Mesothelial cell of epicardium (in vitro differentiated cells): ENCODE measurements at regions not wholly inside any gene's neighbourhood (a gene's known extent, or its start where the extent isn't known, plus 50 kb on each side); places are given as distances from the start of the nearest gene placed in this dataset.

ENCODE experiments used
- DNase-seq, 2 experiments: peaks; one replicate each; pipeline ENCODE4 v3.0.0; 2021; ENCODE audit warnings: low spot score in 2 of 2; ENCODE audit not compliant: unreplicated experiment in 2 of 2
- H3K27ac Mint-ChIP-seq: 2 replicates; pipeline ENCODE4 v1.8.0; 2021; ENCODE audit warnings: mixed read lengths
- H3K27me3 Mint-ChIP-seq: 2 replicates; pipeline ENCODE4 v1.8.0; 2021; ENCODE audit warnings: low read depth, mixed read lengths
- H3K36me3 Mint-ChIP-seq: 2 replicates; pipeline ENCODE4 v1.8.0; 2021; ENCODE audit warnings: mixed read lengths
- H3K4me1 Mint-ChIP-seq: 2 replicates; pipeline ENCODE4 v1.8.0; 2021; ENCODE audit warnings: mixed read lengths
- H3K4me3 Mint-ChIP-seq: 2 replicates; pipeline ENCODE4 v1.8.0; 2021; ENCODE audit warnings: mild to moderate bottlenecking, moderate library complexity, mixed read lengths
- H3K9me3 Mint-ChIP-seq: 2 replicates; pipeline ENCODE4 v1.8.0; 2021; ENCODE audit warnings: mixed read lengths
- TF ChIP-seq, protein P1 (sequence below): fragments of 200-600 bp; sonication (generic); IDR thresholded peaks from one replicate; pipeline ENCODE4 v1.5.0; 2021; ENCODE audit warnings: antibody characterized with exemption; ENCODE audit not compliant: unreplicated experiment

DNA sequence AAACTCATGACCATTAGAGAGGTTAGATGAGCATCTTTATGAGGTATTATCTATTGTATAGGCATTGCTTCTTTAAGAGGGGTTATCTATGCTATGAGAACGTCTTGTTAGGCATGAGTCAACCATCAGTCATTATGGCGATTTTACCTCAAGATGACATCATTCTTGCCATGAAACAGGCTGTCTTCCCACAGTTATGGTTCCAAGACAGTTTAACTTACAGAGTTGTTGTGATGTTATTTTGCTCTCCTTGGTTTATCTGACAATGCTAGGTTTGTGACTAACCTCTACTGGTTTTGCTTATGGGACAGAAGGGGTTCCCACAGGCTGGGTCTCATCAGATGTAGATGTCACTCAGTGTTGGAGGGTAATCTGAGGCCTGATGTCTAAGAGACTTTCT is 1864.7 kb upstream of the ACO1 start:
- no peaks in the 10 kb centered on the region for H3K36me3 Mint-ChIP-seq
- H3K27ac Mint-ChIP-seq, result no peak overlapping the region
- no peak overlapping the region for H3K4me3 Mint-ChIP-seq
- peaks cover 5% of the 10 kb centered on the region for H3K27me3 Mint-ChIP-seq
- H3K4me1 Mint-ChIP-seq, result no peaks in the 10 kb centered on the region
- TF ChIP-seq, protein P1, sequence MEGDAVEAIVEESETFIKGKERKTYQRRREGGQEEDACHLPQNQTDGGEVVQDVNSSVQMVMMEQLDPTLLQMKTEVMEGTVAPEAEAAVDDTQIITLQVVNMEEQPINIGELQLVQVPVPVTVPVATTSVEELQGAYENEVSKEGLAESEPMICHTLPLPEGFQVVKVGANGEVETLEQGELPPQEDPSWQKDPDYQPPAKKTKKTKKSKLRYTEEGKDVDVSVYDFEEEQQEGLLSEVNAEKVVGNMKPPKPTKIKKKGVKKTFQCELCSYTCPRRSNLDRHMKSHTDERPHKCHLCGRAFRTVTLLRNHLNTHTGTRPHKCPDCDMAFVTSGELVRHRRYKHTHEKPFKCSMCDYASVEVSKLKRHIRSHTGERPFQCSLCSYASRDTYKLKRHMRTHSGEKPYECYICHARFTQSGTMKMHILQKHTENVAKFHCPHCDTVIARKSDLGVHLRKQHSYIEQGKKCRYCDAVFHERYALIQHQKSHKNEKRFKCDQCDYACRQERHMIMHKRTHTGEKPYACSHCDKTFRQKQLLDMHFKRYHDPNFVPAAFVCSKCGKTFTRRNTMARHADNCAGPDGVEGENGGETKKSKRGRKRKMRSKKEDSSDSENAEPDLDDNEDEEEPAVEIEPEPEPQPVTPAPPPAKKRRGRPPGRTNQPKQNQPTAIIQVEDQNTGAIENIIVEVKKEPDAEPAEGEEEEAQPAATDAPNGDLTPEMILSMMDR, result no peak
- DNase-seq, result no peak
- H3K9me3 Mint-ChIP-seq, result peaks cover 1% of the 10 kb centered on the region

DNA sequence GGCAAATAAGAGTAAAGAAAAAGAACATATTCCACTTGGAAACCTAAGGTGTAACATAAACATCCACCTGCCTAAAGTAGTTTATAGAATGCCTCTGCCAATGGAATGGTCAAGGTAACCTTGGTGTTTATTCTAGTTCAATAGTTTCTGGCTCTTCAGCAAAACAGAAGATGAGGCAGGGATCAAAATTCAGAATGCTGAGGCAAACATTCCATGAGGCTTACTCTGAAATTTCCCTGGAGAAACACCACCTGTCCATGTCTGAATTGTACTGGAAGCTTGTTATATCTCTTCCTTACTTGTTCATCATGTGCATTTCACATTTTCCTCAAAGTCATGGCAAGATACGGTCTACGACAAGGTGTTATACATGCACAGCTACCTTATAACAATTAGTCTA is 1862.4 kb upstream of the ACO1 start:
- H3K4me3 Mint-ChIP-seq, result no peak overlapping the region
- peaks cover 11% of the 10 kb centered on the region for H3K27me3 Mint-ChIP-seq
- no peak for DNase-seq
- TF ChIP-seq, protein P1, result no peak
- H3K36me3 Mint-ChIP-seq, result no peaks in the 10 kb centered on the region
- no peaks in the 10 kb centered on the region for H3K9me3 Mint-ChIP-seq
- no peaks in the 10 kb centered on the region for H3K4me1 Mint-ChIP-seq
- H3K27ac Mint-ChIP-seq, result no peak overlapping the region

DNA sequence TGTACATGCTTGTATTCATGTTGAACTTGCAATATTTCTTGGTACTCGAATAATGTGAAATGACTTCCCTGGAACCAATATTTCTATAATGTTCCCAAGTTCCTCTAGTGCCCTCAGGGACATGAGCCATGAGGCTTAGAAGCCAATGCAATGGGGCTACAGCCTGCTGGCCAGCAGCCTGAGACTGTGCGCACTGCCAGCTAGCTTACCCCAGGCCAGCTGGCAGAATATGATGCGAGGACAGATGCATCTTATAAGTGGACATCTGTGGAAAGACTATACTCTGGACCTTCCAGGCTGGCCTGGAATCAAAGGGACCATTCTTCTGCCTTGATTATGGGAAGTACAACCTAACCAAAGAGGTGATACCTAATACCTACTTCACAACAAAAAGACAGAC is 1862.0 kb upstream of the ACO1 start:
- no peak for DNase-seq
- H3K27me3 Mint-ChIP-seq, result peaks cover 14% of the 10 kb centered on the region
- TF ChIP-seq, protein P1, result no peak
- H3K4me1 Mint-ChIP-seq, result no peaks in the 10 kb centered on the region
- no peaks in the 10 kb centered on the region for H3K9me3 Mint-ChIP-seq
- H3K4me3 Mint-ChIP-seq, result no peak overlapping the region
- H3K27ac Mint-ChIP-seq, result no peak overlapping the region
- no peaks in the 10 kb centered on the region for H3K36me3 Mint-ChIP-seq

DNA sequence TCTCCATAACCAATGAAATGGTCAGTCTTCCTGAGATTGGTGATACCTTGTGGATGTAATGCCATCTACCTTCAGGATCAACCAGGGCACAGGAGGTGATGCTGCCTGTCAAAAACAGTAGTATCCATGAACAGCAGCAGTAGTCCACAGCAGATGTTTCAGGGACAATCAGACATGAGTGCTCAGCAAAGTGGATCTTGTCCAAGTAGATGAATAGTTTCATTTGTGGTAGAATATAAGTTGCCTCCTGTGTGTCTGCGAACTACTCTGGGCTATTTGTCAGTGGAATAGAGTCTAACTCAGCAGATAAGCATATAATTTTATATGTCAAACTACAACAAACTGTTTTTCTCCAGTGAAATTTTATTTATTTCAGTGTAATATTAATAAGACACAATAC is 1860.1 kb upstream of the ACO1 start:
- Mint-ChIP-seq H3K4me1 (no peaks in the 10 kb centered on the region), H3K36me3 (no peaks in the 10 kb centered on the region), H3K27ac (no peak overlapping the region), H3K27me3 (peaks cover 15% of the 10 kb centered on the region), H3K9me3 (no peaks in the 10 kb centered on the region), H3K4me3 (no peak overlapping the region)
- TF ChIP-seq, protein P1, result no peak
- DNase-seq, result no peak

- H3K9me3 Mint-ChIP-seq, result peaks cover 23% of the 10 kb centered on the region
- TF ChIP-seq, protein P1, result no peak
- H3K4me3 Mint-ChIP-seq, result no peak overlapping the region
- no peak overlapping the region for H3K27ac Mint-ChIP-seq
- H3K36me3 Mint-ChIP-seq, result peaks cover 2% of the 10 kb centered on the region
- peaks cover 2% of the 10 kb centered on the region for H3K27me3 Mint-ChIP-seq
- H3K4me1 Mint-ChIP-seq, result no peaks in the 10 kb centered on the region
- no peak for DNase-seq
These were observed 1850.0 kb upstream of the ACO1 start for GRCh38 chr9:30534455-30534854.

GRCh38 chr9:30534896-30535295 is 1849.5 kb upstream of the ACO1 start:
- H3K27me3 Mint-ChIP-seq, result no peaks in the 10 kb centered on the region
- no peak overlapping the region for H3K4me3 Mint-ChIP-seq
- TF ChIP-seq, protein P1, result no peak
- DNase-seq, result no peak
- H3K9me3 Mint-ChIP-seq, result peaks cover 23% of the 10 kb centered on the region
- no peaks in the 10 kb centered on the region for H3K4me1 Mint-ChIP-seq
- H3K27ac Mint-ChIP-seq, result no peak overlapping the region
- peaks cover 2% of the 10 kb centered on the region for H3K36me3 Mint-ChIP-seq
